HG03103 (cell line): ENCODE measurements at regions not wholly inside any gene's neighbourhood (a gene's known extent, or its start where the extent isn't known, plus 50 kb on each side); places are given as distances from the start of the nearest gene placed in this dataset.
"Not testable (repeated sequence)": the region's sequence is repeated elsewhere in the genome, so short reads cannot be mapped to it uniquely, and the experiment has no call there.

ENCODE experiments used
- ATAC-seq: cut with Tn5 transposase; IDR thresholded peaks from one replicate; pipeline ENCODE4 v1.9.1; 2021; ENCODE audit warnings: low read depth; ENCODE audit not compliant: unreplicated experiment

DNA sequence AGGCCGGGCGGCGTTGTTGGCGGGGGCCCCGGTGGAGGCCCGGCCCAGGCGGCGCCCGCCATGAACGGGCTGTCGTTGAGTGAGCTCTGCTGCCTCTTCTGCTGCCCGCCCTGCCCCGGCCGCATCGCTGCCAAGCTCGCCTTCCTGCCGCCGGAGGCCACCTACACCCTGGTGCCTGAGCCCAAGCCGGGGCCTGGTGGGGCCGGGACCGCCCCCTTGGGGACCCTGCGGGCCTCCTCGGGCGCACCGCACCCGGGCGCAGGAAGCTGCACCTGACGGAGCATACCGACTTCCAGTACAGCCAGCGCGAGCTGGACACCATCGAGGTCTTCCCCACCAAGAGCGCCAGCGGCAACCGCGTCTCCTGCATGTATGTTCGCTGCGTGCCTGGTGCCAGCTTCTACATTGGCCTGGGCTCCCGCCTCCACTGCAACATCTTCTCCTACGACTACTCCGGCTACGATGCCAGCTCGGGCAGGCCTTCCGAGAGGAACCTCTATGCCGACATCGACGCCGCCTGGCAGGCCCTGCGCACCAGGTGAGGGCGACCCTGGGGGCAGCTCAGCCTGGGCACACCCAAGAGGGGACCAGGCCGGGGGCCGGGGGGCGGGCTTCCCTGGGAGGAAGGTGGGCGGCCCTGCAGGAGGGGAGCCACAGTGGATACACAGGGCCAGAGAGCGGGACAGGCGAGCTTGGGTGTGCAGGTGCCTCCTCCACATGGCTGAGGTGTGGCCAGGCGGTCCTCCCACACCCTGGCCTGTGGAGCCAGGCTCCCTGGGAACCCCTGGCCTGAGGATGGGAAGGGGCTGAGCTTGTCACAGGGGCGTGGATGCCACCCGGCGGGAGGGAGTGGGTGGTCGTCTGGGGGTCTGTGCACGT is 201.6 kb downstream of the USP22 start:
- not testable (repeated sequence) for ATAC-seq

DNA sequence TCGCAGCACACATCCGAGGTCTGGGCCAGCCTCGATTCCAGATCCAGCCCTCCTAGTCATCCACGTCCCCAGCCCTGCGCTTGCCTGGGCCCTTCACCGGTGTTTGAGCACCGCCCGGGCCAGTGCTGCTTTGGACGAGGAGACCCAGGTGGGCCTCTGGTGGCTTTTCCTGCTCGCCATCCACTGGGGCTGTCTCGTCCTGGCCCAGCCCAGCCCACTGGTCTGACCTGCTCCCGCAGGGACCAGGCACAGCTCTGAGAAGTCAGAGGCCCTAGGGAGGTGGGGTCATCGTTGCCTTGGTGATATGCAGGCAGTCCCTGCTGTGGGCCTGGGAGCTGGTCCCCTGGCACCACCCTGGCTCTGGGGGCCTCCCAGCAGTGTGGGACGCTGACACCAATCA is 200.8 kb downstream of the USP22 start:
- not testable (repeated sequence) for ATAC-seq

DNA sequence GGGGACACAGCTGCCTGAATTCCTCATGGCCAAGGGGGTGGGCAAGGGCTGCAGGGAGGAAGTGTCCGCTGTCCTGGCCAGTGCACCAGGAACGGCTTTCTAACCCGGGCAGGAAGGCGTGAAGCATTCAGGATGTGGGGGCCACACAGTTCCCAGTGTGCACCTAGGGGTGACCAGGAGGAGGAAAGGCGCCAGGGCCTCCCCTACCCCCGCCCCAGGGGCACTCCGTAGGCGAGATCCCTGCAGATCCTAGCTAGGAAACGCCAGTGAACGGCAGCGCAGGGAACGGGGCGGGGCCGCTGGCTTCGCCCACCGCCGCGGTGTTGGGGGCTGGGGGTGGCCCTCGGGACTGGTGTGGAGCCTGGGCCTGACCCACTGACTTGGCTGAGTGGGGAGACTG is 199.6 kb downstream of the USP22 start:
- not testable (repeated sequence) for ATAC-seq

DNA sequence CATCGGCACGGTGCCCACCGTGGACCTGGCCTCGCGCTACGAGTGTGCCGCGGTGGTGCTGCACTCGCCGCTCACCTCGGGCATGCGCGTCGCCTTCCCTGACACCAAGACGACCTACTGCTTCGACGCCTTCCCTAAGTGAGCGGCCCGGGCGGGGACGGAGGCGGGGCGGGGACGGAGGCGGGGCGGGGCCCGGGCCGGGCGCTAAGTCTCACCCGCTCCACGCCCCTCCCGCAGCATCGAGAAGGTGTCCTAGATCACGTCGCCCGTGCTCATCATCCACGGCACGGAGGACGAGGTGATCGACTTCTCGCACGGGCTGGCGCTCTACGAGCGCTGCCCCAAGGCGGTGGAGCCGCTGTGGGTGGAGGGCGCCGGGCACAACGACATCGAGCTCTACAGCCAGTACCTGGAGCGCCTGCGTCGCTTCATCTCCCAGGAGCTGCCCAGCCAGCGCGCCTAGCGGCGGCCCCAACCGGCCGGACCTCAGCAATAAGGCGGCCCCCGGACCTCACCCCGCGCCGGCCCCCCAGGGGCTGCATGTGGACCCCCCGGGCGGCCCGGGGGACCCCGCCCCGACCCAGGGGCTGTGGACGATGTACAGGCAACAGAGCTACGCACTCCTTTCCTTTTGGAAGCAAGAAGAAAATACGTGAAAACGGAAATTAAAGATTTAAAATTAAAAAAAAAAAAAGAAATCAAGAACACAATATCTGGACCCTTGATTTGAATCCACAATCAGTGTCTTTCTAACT is 198.8 kb downstream of the USP22 start:
- ATAC-seq = not testable (repeated sequence)

DNA sequence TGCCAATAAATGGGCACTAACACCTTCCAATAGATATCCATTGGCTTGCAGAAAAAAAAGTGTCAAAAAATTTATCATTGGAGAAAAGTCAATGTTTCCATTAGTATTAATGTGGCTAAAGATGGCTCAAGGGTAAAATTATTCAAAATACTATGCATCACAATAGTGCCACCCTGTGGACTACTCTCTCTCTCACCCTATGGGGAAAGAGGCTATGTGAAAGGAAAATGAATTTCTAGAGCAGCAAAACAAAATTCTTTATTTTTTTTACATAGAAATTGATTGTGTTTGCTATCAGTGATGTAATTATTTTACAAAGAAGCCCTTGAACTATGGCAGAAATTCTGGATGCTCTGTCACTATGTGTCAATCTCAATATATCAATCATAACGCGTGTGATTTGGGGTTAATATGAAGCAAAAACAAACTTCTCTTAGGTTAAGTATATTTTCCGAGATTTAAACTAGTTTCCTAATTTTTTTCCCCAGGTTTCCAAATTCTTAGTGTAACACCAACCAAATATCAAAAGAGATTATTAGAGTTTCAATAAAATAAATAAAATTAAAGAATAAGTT is 193.9 kb downstream of the USP22 start:
- ATAC-seq = not testable (repeated sequence)

DNA sequence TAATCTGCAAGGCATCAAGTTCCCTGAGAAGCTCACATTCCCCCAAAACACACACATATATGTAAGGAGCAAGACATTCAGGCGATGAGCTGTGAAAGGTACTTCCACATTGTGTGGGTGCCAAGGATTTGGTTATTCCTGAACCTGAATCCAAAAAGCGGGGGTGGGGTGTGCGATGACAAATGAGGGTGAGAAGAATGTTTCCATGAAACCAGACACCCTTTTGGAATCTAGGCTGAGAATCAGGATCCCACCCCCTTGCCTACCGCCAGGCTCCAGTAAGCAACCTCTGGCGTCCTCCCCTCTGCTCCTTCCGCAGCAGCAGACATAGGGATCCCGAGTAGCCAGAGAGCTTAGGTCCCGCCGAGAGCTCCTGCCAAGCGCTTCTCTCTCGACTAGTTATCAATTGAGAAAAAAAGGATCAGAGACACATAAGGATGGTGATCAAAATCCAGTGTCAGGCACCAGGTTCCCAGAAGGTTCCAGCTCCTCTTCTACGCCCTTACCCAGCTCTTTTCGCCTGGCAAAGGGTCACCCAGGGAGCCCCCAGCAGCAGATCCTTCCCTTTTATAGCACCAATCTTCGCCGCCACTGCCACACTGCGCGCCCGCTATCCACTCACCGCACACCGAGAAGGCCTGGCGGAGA is 191.1 kb downstream of the USP22 start:
- ATAC-seq = not testable (repeated sequence)

DNA sequence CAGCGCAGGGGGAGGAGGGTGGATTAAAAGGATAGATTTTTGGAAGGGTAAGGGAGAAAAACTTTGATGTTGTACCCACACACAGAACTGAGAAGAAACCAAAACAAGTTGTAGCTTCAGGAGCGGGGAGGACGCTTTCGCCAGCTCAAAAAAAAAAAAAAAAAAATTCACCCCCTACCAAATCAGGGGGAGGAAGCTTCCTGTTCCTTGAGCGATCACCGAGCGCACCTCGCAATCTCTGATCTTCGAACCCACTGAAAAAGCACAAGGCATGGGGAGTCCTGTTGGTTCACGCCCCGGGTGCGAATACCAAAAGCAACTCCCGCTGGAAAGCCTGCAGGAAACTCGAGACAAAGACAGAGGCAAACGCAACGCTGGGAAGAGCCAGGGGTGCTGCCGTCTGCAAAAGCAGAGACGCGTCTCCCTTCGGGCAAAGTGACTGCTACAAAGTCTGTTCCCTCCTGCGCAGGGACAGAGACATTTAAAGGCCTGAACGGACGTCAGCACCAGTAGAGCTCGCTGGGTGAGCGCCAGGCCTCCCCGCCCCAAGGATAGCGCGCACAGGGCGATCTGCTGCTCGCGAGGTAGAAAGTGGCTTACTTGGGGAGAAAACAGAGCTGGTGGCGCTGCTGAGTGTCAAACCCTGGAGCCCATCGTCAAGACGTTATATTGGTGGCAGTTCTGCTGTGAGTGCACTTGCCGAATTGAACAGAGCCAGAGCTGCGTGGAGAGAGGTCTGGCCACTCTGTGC is 190.4 kb downstream of the USP22 start:
- ATAC-seq = no peak

DNA sequence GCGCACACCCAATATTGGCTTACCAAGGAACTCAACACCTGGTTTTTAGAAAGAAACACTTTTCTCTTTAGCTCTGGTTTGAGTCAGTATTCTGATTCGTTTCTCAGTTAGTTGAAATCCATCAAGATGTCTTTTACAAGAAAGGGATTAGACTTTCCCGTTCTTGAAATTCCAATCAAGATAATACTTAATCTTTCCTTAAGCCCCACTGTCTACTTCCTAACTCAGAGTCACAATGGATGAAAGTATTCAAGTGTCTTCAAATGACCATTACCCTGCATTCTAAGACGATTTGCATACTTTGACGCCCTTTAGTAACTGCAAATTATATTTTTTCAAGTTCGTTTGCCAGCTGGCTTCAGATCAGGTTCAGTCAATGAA is 189.8 kb downstream of the USP22 start:
- ATAC-seq = no peak

DNA sequence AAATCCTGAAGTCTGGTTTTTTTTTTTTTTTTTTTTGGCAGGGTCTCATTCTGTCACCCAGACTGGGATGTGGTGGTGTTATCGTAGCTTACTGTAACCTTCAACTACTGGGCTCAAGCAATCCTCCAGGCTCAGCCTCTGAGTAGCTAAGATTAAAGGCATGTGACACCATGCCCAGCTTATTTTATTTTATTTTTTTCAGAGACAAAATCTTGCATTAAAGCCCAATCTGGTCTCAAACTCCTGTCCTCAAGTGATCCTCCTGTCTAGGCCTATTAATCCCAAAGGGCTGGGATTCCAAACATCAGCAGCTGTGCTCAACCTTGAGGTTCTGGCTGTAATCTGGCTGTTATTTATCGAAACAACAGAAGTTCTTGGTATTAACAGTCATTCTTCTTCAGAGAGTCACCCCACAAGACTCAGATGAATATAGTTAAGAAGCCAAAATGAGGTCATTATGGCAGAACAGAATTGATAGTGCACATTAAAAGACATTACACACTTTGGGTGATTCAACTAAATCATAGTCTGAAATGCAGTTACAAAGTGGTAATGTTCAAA is 186.8 kb downstream of the USP22 start:
- ATAC-seq = not testable (repeated sequence)

DNA sequence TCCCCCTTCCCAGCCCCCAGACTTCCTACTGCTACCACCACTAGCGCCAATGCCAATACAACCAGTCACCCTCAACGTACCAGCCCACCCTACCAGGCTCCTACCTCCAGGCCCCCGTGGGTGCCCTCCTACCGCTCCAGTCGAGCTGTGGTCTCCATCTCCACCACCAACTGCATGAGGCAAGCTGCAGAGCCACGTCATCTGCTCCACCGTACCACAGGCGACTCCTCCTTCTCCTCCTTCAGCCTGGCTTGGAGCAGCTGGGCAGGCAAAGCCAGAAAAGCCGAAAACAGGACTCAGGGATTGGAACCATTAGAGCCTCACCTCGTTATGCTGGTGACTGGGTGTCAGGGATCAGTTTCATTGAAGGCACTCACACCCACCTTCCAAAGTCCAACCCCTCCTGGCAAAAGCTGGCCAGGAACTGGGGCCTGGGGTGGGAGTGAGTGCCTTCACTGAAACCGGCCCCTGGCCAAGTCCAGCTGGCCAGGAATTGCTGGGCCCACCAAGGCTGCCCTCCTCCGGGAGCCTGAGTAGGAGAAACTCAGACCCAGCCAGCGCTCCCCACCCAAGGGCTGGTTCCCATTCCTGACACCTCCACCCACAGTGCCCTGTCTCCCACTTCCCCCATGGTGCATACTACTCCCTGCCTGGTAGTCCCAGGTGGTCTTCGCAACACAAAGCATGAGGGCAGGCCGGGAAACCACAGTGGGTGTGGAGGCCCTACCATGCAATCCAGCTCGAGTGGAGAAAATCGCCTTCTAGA is 176.2 kb downstream of the USP22 start:
- ATAC-seq = not testable (repeated sequence)

DNA sequence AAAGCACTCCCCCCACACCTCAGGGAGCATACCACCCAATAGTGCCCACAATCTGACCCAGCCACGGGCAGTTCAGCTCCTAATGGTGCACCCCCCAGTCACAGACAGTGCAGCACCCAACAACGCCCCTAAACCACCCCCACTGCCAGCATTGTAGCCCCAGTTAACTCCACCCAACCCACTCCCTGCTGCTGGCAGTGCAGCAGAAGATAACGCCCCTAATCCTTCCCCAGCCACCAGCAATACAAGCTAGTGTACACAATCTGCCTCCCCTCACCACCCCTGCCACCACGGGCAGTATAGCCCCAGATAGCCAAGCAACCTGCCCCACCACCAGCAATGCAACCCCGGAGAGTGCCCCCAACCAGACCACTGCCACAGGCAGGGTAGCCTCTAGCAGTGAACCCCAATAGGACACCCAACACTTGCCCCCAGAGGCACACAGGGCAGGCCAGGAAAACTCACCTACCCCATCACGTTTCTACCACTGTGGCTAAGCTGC is 175.3 kb downstream of the USP22 start:
- ATAC-seq = not testable (repeated sequence)

DNA sequence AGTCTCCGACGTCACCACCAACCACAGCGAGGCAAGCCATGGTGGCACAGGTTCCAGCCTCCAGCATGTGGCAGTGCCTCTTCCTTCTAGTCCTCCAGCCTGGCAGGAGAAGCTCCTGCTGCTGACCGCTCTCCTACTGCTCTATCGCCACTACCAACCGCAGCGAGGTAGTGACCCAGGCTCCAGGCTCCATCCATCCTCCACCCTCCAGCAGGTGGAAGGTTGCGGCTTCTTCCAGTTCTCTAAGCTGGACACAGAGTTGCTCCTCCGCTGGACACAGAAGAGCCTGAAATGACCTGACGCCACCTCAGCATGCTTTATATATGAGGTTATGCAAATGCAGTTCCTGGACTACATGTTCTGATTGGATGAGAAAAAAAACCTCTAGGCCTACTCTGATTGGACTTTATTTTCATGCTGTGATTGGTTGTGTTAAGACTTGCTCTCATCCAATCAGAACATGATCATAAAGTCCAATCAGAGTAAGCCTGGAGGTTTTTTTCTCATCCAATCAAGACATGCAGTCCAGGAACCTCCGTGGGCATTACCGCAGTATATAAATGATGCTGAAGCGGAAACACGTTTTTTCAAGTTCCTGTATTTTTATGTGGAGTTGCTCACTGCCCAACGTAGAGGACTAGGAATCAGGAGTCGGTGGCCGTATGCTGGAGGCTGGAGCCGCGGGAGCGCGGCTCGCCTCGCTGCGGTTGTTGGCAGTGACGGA is 174.7 kb downstream of the USP22 start:
- not testable (repeated sequence) for ATAC-seq

DNA sequence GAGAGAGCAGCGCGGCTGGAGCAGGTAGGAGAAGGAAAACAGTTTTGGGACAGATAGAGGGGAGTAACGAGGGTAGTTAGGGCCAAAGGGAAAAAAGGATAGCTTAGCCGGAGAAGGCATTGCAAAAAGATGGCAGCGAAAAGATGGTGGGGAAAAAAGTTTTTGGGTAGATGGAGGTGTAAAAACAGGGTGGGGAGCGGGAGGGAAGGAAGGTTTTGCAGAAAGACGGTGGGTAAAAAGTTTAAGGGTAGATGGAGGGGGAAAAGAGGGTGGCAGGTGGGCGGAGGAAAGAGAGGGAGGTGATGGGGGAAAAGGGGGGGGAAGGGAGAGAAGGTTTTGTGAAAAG is 174.2 kb downstream of the USP22 start:
- not testable (repeated sequence) for ATAC-seq

DNA sequence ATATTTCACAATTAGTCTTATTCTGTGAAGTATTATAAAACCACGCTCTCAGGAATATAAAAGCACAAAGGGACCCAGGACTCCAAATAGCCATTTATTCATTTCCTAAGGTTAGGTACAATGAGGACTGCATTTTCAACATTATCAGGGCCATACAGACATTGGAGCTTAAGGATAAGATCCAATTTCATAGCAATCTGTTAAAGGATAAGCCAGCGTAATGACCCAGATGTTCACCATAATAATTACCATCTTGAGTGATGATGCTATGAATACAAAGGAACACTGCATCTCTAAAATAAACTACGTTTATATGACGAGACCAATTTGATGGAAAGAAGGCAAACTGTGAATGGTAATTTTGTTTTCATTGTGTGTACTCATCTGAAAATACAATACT is 169.6 kb downstream of the USP22 start:
- ATAC-seq = not testable (repeated sequence)

DNA sequence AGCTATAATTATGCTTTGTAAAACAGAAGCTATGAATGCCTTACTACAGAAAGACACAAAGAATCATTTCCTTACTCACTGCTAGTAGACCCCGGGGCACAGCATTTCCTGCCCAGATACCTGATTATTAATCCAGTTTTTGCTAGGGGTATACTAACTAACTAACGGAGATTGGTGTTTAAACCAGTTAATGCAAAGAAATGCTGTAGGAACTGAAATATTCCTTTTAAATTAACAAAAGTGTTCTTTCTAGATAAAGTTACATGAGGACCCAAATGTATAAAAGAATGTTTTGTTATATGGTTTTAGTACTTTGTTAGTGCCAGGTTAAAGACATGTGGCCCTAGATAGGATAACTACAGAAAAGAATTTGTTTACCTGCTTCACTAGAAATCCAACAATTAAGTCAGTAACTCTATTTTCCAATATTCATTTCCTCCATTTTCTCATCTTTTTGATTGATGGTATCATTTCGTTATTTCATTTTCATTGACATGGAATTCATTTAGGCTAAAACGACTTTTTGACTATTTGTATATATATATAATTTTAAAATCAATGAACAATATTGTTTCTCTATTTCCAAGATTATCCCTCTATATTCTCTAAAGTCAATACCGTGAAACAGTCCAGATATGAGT is 169.0 kb downstream of the USP22 start:
- not testable (repeated sequence) for ATAC-seq

DNA sequence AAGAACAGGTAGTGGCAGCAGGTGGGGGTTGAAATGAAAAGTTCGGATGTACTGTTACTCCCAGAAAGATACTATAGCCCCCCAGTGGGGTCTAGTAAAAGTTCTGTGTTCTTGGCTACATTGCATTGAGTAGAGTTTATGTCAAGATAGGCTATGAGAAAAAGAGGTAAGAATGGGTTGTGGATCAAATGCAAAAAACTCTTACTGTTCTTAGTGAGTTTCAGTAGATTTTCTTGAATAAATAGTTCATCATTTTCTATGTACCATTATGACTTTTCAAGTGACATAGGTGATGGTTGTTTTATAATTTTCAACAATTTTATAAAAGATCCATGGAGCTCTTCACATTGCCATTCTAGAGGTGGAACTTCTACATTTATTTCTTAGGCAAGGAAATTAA is 165.4 kb downstream of the USP22 start:
- ATAC-seq = not testable (repeated sequence)

DNA sequence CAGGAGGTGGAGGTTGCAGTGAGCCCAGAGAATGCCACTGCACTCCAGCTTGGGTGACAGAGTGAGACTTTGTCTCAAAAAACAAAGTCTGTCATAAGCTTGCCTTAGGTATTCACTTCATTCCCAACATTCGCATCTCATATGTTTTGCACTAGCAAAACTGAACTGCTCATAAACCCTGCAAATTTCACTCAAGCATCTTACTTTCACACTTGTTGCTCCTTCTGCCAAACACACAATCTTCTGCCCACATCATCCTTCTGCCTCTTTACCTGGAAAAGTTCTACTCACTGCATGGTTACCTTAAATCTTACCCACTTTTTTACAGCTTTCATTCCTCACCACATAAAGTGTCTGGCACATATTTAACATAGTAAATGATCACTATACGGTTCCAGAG is 152.5 kb downstream of the USP22 start:
- ATAC-seq = no peak

DNA sequence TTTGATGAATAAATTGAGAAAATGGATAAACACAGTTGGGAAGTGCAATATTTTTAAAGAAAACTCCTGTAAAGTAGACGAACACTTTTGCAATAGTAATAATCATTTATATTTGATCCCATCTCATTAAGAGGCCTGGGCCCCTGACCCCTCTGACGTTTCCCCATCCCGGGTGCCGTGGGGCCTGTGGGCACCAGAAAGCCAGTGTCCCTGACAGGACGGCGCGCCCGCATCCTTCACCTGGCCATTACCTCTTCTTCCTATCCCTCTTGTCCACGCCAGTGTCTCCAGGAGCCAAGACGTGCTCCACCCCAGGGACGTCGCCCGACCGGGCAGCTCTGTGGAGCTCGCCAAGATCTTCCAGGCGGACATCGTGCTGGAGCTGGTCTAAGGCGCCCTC is 147.4 kb downstream of the USP22 start:
- not testable (repeated sequence) for ATAC-seq
